ENCODE measurements at regions not wholly inside any gene's neighbourhood (a gene's known extent, or its start where the extent isn't known, plus 50 kb on each side); places are given as distances from the start of the nearest gene placed in this dataset.
"Not testable (repeated sequence)": the region's sequence is repeated elsewhere in the genome, so short reads cannot be mapped to it uniquely, and the experiment has no call there.

GRCh38 chr4:97003715-97004114 lies 1139.6 kb downstream of the STPG2 start:
- no peak for DNase-seq

DNA sequence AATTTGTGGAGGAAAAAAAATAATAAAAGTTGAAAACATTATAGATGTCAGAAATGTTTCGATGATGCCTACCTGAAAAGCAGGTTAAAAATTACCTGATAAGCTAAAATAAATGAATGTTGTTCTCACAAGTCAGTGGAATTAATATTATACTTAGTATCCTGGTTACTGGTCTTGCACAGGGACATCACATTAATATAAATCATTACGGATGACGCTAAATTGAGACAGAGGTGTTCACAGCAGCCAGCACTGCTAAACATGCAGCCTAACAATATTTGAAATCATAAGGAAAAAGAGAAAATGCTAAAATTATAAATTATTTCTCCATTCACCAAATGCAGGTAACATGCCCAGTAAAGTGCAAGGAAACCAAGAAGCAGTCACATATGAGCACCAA lies 1130.0 kb downstream of the STPG2 start:
- no peak for DNase-seq

- DNase-seq, result no peak
These were observed 1129.6 kb downstream of the STPG2 start for GRCh38 chr4:97013711-97014110.

- no peak for DNase-seq
These were observed 1128.0 kb downstream of the STPG2 start for GRCh38 chr4:97015301-97015700.

DNA sequence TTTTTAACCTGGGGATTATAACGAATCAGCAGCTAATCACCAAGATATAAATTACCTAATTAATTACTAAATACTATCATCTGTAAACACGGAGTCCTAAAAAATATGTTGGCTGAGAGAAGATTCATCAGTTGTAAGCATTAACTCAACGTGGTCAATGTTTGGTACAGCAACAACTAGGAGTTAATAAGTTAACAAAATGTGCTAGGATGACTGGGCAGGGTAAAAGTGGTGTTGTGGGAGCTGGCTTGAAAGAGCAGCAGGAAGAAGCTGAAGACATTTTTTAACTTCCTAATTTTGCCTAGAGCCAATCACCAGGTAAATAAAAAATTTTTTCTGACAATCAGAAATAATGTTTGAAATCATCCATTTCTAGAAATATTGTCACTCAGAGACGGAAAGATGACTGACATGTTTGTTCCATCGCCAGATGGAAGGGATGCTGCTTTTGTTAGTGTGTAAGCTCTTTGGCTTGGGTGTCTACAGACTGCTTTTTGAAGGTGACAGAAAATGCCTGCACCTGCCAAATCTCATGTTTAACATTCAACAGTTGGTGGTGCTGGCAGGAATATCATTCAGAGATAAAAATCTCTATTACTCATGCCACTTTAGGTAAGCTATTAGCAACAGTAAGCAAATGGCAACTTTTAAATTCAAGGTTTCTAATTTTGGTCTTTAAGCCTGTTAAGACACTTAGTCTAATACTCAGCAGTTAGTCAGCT lies 1126.9 kb downstream of the STPG2 start:
- peak; percentile 48 to 75 for DNase-seq

- no peak for DNase-seq
These were observed 1115.4 kb downstream of the STPG2 start for GRCh38 chr4:97027728-97028410.

DNA sequence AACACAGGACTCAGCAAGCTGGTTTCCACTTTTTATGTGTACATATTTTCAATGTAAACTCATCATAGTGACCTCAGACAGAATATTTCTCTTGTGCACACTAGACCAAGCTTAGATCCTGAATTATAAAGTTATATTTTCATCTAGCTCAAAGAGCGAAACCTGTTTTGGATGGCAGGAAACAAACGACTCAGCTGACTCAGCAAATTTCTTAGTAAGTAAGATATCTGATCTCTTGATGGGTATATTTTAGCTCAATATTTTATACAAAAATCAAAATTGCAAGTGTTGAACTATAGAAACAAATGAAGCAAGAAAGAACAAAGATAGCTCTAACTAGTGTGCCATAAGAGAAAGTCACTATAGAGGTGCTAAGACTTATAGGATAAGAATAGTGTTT lies 1114.5 kb downstream of the STPG2 start:
- no peak for DNase-seq

DNA sequence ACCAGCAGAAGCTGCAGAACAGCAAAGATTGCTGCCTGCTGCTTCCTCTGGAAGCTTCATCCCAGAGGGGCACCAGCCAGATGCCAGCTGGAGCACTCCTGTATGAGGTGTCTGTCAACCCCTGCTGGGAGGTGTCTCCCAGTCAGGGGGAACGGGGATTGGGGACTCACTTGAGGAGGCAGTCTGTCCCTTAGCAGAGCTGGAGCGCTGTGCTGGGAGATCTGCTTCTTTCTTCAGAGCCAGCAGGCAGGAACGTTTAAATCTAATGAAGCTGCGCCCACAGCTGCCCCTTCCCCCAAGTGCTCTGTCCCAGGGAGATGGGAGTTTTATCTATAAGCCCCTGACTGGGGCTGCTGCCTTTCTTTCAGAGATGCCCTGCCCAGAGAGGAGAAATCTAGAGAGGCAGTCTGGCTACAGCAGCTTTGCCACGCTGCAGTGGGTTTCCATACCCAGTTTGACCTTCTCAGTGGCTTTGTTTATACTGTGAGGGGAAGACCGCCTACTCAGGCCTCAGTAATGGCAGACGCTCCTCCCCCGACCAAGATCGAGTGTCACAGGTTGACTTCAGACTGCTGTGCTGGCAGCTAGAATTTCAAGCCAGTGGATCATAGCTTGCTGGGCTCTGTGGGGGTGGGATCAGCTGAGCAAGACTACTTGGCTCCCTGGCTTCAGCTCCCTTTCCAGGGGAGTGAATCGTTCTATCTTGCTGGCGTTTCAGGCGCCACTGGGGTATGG lies 1105.7 kb downstream of the STPG2 start:
- not testable (repeated sequence) for DNase-seq

DNA sequence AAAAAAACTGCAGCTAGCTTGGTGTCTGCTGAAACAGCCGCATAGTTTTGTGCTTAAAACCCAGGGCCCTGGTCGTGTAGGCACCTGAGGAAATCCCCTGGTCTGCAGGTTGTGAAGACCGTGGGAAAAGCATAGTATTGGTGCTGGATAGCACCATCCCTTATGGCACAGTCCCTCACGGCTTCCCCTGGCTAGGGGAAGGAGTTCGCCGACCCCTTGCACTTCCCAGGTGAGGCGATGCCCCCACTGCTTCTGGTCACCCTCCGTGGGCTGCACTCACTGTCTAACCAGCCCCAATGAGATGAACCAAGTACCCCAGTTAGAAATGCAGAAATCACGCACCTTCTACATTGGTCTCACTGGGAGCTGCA lies 1105.1 kb downstream of the STPG2 start:
- DNase-seq, result no peak

GRCh38 chr4:97072666-97073065 lies 1070.6 kb downstream of the STPG2 start:
- DNase-seq, result no peak

DNA sequence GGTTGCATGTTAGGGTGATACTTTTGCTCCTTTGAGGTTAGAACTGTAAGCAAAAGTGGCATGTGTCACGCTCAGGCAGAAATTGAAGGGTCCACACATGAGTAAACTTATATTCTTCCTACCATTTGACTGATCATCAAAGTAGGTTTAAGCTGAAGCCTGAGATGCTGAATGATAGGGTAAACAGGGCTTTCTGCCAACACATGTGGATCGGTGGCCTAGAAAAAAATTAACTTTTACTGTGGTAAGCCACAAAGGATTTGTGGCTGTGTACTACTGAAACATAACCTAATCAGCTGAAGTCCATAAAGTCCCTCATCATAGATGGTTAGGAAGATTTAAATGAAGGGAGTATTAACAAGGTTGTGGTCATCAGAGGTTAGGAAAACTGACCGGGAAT lies 1070.1 kb downstream of the STPG2 start:
- no peak for DNase-seq

GRCh38 chr4:97074531-97074930 lies 1068.7 kb downstream of the STPG2 start:
- no peak for DNase-seq

DNA sequence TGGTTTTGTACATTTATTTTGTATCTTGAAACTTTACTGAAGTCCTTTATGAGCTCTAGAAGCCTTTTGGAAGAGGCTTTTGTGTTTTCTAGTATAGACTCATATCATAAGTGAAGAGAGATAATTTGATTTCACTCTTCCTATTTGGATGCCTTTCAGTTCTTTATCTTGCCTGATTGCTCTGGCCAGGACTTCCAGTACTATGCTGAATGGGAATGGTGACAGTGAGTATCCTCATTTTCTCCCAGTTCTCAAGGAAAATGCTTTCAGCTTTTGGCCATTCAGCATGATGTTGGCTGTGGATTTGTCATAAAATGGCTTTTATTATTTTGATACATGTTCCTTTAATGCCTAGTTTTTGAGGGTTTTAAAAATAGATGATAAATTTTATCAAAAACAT lies 1061.3 kb downstream of the STPG2 start:
- DNase-seq, result no peak

DNA sequence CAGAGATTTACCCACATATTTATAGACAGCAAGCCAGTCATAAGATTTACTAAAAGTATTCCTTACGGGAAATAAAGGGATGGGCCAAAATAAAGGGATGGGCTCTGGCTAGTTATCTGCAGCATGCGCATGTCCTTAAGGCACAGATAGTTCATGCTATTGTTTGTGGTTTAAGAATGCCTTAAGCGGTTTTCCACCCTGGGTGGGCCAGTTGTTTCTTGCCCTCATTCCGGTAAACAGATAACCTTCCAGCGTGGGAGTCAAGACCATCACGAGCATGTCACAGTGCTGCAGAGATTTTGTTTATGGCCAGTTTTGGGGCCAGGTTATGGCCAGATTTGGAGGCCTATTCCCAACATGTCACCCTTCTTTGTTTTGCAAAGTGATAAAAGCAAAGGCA lies 1046.2 kb downstream of the STPG2 start:
- not testable (repeated sequence) for DNase-seq

DNA sequence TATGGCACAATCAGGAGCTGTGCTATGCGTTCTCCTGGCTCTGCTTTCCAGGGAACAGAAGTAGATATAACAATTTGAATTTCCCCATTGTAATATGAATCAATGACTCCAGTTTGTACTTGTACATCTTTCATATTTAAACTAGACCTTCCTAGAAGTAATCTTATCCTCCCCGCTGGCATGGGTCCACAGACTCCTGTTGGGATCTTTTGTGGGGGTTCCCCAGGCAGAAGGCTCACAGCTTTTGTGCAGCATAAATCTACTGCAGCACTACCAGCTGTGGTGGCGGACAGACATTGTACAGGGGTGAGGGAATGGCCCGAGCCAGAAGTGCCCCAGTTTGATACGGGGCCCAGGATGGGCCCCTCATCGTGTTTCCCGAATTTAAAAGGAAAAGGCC lies 1042.1 kb downstream of the STPG2 start:
- DNase-seq, result peak in 1 of 2 experiments; percentile 22

DNA sequence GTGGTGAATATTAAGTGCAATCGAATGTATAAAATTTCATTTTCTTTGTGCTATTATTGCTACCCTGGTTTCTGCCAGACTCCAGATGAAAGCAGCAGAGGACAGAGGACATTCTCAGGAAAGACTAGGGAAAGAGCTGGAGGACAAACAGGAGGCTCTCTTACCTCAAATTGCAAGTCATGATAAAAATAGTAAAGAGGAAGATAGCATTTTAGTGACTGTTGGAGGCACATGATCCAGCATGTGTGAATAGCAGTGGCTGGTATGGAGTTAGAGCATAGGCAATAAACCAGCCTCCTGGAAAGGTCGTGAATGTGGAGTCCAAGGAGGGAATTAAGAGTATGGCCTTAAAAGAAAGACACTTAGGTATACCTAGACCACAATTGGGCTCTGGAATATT lies 1040.0 kb downstream of the STPG2 start:
- no peak for DNase-seq

GRCh38 chr4:97104006-97104405 lies 1039.3 kb downstream of the STPG2 start:
- DNase-seq, result no peak

DNA sequence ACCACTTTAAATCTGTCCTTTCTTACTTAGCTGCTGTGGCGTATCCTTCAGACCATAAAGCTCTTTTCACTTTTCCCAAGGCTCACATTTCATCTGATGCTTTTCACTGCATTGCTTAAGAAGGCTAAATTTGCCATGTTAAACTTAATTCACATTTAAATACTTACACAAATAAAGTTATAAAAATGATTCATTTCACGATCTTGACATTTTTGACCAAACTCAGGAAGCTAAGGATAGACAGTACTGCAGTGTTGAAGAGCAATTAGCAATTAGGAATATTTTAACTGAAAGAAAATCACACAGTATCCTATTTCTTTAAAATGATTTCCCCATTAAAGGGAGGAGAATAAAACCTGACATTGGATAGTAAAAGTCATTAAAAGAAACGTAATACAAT lies 1038.6 kb downstream of the STPG2 start:
- DNase-seq, result no peak

GRCh38 chr4:97105347-97106099 lies 1037.8 kb downstream of the STPG2 start:
- no peak for DNase-seq

DNA sequence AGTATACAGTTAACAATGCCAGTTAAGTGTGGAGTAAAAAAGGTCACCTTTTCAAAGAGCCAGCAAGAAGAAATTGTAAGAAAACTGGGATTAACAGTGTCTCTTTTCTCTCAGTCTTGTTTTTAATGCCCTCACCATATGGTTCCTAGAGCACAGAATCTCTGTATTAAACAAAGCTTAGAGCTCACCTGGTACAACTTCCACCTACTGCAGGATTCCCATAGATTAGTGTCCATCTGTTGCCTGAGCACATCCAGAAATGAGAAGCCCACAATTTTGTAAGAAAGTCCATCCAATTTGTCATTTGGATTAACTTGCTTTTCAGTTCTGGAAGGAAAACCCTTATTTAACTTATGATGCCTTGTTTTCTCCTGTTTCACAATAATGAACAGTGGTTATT lies 1037.1 kb downstream of the STPG2 start:
- DNase-seq, result no peak

- no peak for DNase-seq
These were observed 1032.8 kb downstream of the STPG2 start for GRCh38 chr4:97110506-97110905.

GRCh38 chr4:97116511-97116910 lies 1026.8 kb downstream of the STPG2 start:
- DNase-seq, result no peak

- DNase-seq, result no peak
These were observed 1021.8 kb downstream of the STPG2 start for GRCh38 chr4:97121493-97121892.

Measured in NCI-H446 (cell line).